Body of pancreas (tissue), 4 donors: ENCODE measurements at regions not wholly inside any gene's neighbourhood (a gene's known extent, or its start where the extent isn't known, plus 50 kb on each side); places are given as distances from the start of the nearest gene placed in this dataset.

Experiments used
- ATAC-seq: fragments of 150-250 bp; one replicate; pipeline ENCODE4 v1.9.1; 2016
- DNase-seq, 4 donors: peaks; one replicate each; pipeline ENCODE4 v3.0.0-alpha.2; 2019
- H3K27ac ChIP-seq, 4 donors: fragments of 200-600 bp; sonication (generic); 1 replicate in 3 of 4; 2 replicates in 1 of 4; pipeline versions ENCODE4 v1.5.1 to v1.6.1; 2016 to 2019; ENCODE audit warnings: mild to moderate bottlenecking in 1 of 4, mixed read lengths in 1 of 4, moderate library complexity in 1 of 4
- H3K27me3 ChIP-seq, 2 donors: fragments of 200-600 bp; sonication (generic); one replicate each; pipeline ENCODE4 v1.6.0; 2016; ENCODE audit warnings: mild to moderate bottlenecking in 1 of 2
- H3K36me3 ChIP-seq, 2 donors: fragments of 200-600 bp; sonication (generic); replicated peaks in 1 of 2; 2 replicates each; pipeline ENCODE4 v1.5.1; 2016; ENCODE audit warnings: low read depth in 2 of 2; ENCODE audit not compliant: insufficient read depth in 1 of 2
- H3K4me1 ChIP-seq: fragments of 200-600 bp; sonication (generic); one replicate; pipeline ENCODE4 v1.6.0; 2016
- H3K4me3 ChIP-seq, 2 donors: fragments of 200-600 bp; sonication (generic); 1 replicate in 1 of 2; 2 replicates in 1 of 2; pipeline ENCODE4 v1.5.1; 2016 to 2019
- H3K9me3 ChIP-seq, 3 donors: fragments of 200-600 bp; sonication (generic); 1 replicate in 2 of 3; 2 replicates in 1 of 3; pipeline ENCODE4 v1.5.1; 2016
- CTCF ChIP-seq, 7 experiments: fragments of 450-650 bp in 4 of 7; fragments of 200-600 bp in 3 of 7; sonication (generic) in 3 of 7; IDR thresholded peaks; one replicate each; pipeline ENCODE4 v1.5.1; 2016 to 2019; ENCODE audit warnings: antibody characterized with exemption in 7 of 7
- POLR2A ChIP-seq, 3 donors: fragments of 450-650 bp; IDR thresholded peaks; one replicate each; pipeline ENCODE4 v1.6.1; 2016; ENCODE audit warnings: antibody characterized with exemption in 3 of 3, mild to moderate bottlenecking in 2 of 3
- WGBS, 2 donors: methylation state at CpG; one replicate each; pipeline ENCODE4 v1.1.5; 2017; 5-methylcytosine and 5-hydroxymethylcytosine counted together
- intact Hi-C: fragments of 100-400 bp; cut with DNase I; formaldehyde crosslinking; loops from one replicate; pipeline ENCODE4 v1.15.1; 2023

DNA sequence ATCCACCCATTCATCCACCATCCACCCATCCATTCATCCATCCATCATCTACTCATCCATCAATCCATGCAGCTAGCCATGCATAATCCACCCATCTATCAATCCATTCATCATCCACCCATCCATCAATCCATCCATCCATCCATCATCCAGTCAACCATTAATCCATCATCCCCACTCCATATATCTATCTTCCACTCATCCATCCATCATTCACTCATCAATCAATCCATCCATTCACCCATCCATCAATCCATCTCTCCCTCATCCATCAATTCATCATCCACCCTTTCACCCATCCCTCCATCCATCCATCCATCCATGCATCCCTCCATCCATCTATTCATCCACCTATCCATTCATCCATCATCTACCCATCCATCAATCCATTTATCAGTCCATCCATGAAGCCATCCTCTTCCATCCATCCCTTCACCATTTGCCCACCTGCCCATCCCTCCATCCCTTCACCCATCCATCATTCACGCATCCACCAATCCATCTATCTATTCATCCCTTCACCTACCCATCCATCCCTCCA is 689.4 kb downstream of the BRD1 start:
- intact Hi-C loops = no loop called here
- Histone ChIP-seq H3K4me1 (no peaks in the 10 kb centered on the region), H3K36me3 (no peaks in the 10 kb centered on the region), H3K27ac (no peak overlapping the region), H3K4me3 (no peak overlapping the region), H3K9me3 (no peaks in the 10 kb centered on the region), H3K27me3 (no peaks in the 10 kb centered on the region)
- ATAC-seq (no peak), DNase-seq (no peak)
- WGBS, 2 donors = 80 to 82% methylated on average over 1 of the region's 1 CpG
- no peak for TF ChIP-seq CTCF (IDR thresholded peaks at IDR 0.05)
- no peak for TF ChIP-seq POLR2A (IDR thresholded peaks at IDR 0.05)

- no peak for ATAC-seq
- Histone ChIP-seq H3K27me3 (no peaks in the 10 kb centered on the region), H3K27ac (no peak overlapping the region), H3K4me3 (no peak overlapping the region), H3K36me3 (no peaks in the 10 kb centered on the region), H3K4me1 (no peaks in the 10 kb centered on the region), H3K9me3 (no peaks in the 10 kb centered on the region)
- WGBS, 2 donors = 73 to 83% methylated on average over 4 to 7 of the region's 7 CpGs
- TF ChIP-seq POLR2A (IDR thresholded peaks at IDR 0.05) (no peak), CTCF (IDR thresholded peaks at IDR 0.05) (no peak)
- DNase-seq = no peak
- intact Hi-C loops = no loop called here
Measured at GRCh38 chr22:49137206-49137840, 690.4 kb downstream of the BRD1 start.

GRCh38 chr22:49136816-49137180 is 690.9 kb downstream of the BRD1 start:
- Histone ChIP-seq H3K27me3 (no peaks in the 10 kb centered on the region), H3K9me3 (no peaks in the 10 kb centered on the region), H3K4me1 (no peaks in the 10 kb centered on the region), H3K27ac (no peak overlapping the region), H3K4me3 (no peak overlapping the region), H3K36me3 (no peaks in the 10 kb centered on the region)
- no peak for TF ChIP-seq CTCF (IDR thresholded peaks at IDR 0.05)
- no peak for TF ChIP-seq POLR2A (IDR thresholded peaks at IDR 0.05)
- DNase-seq (no peak), ATAC-seq (no peak)
- WGBS, 2 donors = 76 to 77% methylated on average over 9 of the region's 9 CpGs
- intact Hi-C loops = no loop called here

GRCh38 chr22:49136041-49136815 is 691.4 kb downstream of the BRD1 start:
- Histone ChIP-seq H3K9me3 (no peaks in the 10 kb centered on the region), H3K36me3 (no peaks in the 10 kb centered on the region), H3K27me3 (no peaks in the 10 kb centered on the region), H3K4me3 (no peak overlapping the region), H3K27ac (no peak overlapping the region), H3K4me1 (no peaks in the 10 kb centered on the region)
- ATAC-seq (no peak), DNase-seq (no peak)
- WGBS, 2 donors = 75% methylated on average over 25 of the region's 25 CpGs
- intact Hi-C loops = no loop called here
- no peak for TF ChIP-seq CTCF (IDR thresholded peaks at IDR 0.05)
- no peak for TF ChIP-seq POLR2A (IDR thresholded peaks at IDR 0.05)
